Smooth muscle cell (in vitro differentiated cells): ENCODE measurements at regions not wholly inside any gene's neighbourhood (a gene's known extent, or its start where the extent isn't known, plus 50 kb on each side); places are given as distances from the start of the nearest gene placed in this dataset.

ENCODE experiments used
- DNase-seq: peaks from one replicate; lab custom pipeline; 2025; ENCODE audit not compliant: unreplicated experiment; lab: John Stamatoyannopoulos, UW
- H2AFZ ChIP-seq: fragments of 200-600 bp; sonication (generic); 2 replicates; pipeline ENCODE4 v1.6.0; 2016; ENCODE audit warnings: antibody characterized with exemption, low read depth, mild to moderate bottlenecking
- H3F3A ChIP-seq: fragments of 200-600 bp; sonication (generic); 2 replicates; pipeline ENCODE4 v1.6.0; 2017; ENCODE audit warnings: antibody characterized with exemption, low read depth
- H3K27ac ChIP-seq: fragments of 200-600 bp; sonication (generic); 2 replicates; pipeline ENCODE4 v1.5.1; 2016; ENCODE audit warnings: low read depth, mild to moderate bottlenecking
- H3K27me3 ChIP-seq: fragments of 200-600 bp; sonication (generic); 2 replicates; pipeline ENCODE4 v1.6.1; 2016; ENCODE audit warnings: low read depth, mild to moderate bottlenecking
- H3K36me3 ChIP-seq: fragments of 200-600 bp; sonication (generic); 2 replicates; pipeline ENCODE4 v1.5.1; 2016; ENCODE audit warnings: low read depth
- H3K4me1 ChIP-seq: fragments of 200-600 bp; sonication (generic); 2 replicates; pipeline ENCODE4 v1.5.1; 2016; ENCODE audit warnings: low read depth
- H3K4me2 ChIP-seq: fragments of 200-600 bp; sonication (generic); 2 replicates; pipeline ENCODE4 v1.6.0; 2016; ENCODE audit warnings: mild to moderate bottlenecking
- H3K4me3 ChIP-seq: fragments of 200-600 bp; sonication (generic); 2 replicates; pipeline ENCODE4 v1.5.1; 2016; ENCODE audit warnings: mild to moderate bottlenecking
- H3K79me2 ChIP-seq: fragments of 200-600 bp; sonication (generic); 2 replicates; pipeline ENCODE4 v1.6.0; 2016; ENCODE audit warnings: low read depth, mild to moderate bottlenecking
- H3K9ac ChIP-seq: fragments of 200-600 bp; sonication (generic); 2 replicates; pipeline ENCODE4 v1.6.0; 2016; ENCODE audit warnings: low read depth
- H3K9me3 ChIP-seq: fragments of 200-600 bp; sonication (generic); replicated peaks from 2 replicates; pipeline ENCODE4 v1.5.1; 2016; ENCODE audit warnings: low read depth
- H4K20me1 ChIP-seq: fragments of 200-600 bp; sonication (generic); 2 replicates; pipeline ENCODE4 v1.6.0; 2016; ENCODE audit warnings: low read depth
- CTCF ChIP-seq: fragments of 200-600 bp; sonication (generic); IDR thresholded peaks from 2 replicates; pipeline ENCODE4 v1.5.1; 2017; ENCODE audit warnings: borderline replicate concordance, mild to moderate bottlenecking, antibody characterized with exemption; ENCODE audit not compliant: insufficient read depth, poor library complexity, severe bottlenecking
- WGBS: methylation state at CpG from one replicate; pipeline ENCODE4 v1.1.7; 2016; ENCODE audit warnings: low lambda C conversion rate; 5-methylcytosine and 5-hydroxymethylcytosine counted together

- H3K27ac ChIP-seq = no peak overlapping the region
- H3F3A ChIP-seq = no peaks in the 10 kb centered on the region
- no peak overlapping the region for H3K9ac ChIP-seq
- H3K9me3 ChIP-seq = peaks cover 2% of the 10 kb centered on the region
- no peaks in the 10 kb centered on the region for H3K4me1 ChIP-seq
- H3K4me3 ChIP-seq = no peak overlapping the region
- no peak for DNase-seq
- H3K27me3 ChIP-seq = no peaks in the 10 kb centered on the region
- WGBS = 92% methylated on average over 5 of the region's 5 CpGs
- no peak for TF ChIP-seq CTCF
- H4K20me1 ChIP-seq = no peaks in the 10 kb centered on the region
- H2AFZ ChIP-seq = no peak overlapping the region
- H3K79me2 ChIP-seq = no peaks in the 10 kb centered on the region
- H3K4me2 ChIP-seq = no peak overlapping the region
- H3K36me3 ChIP-seq = no peaks in the 10 kb centered on the region
These were observed 257.4 kb upstream of the NOCT start for GRCh38 chr4:138758196-138758595.

- Histone ChIP-seq H3K4me3 (no peak overlapping the region), H3K79me2 (no peaks in the 10 kb centered on the region), H3K4me1 (no peaks in the 10 kb centered on the region), H3K27me3 (no peaks in the 10 kb centered on the region), H3K36me3 (no peaks in the 10 kb centered on the region), H3F3A (no peaks in the 10 kb centered on the region), H3K4me2 (no peak overlapping the region), H2AFZ (no peak overlapping the region), H3K9ac (no peak overlapping the region), H3K27ac (no peak overlapping the region), H3K9me3 (peaks cover 8% of the 10 kb centered on the region), H4K20me1 (no peaks in the 10 kb centered on the region)
- WGBS = 90% methylated on average over 4 of the region's 4 CpGs
- no peak for TF ChIP-seq CTCF
- DNase-seq = no peak
These were observed 258.1 kb upstream of the NOCT start for GRCh38 chr4:138757432-138757831.

- TF ChIP-seq CTCF = no peak
- Histone ChIP-seq H3K4me1 (no peaks in the 10 kb centered on the region), H4K20me1 (no peaks in the 10 kb centered on the region), H3F3A (no peaks in the 10 kb centered on the region), H3K4me2 (no peak overlapping the region), H3K27me3 (no peaks in the 10 kb centered on the region), H3K9ac (no peak overlapping the region), H3K36me3 (no peaks in the 10 kb centered on the region), H3K4me3 (no peak overlapping the region), H3K9me3 (peaks cover 8% of the 10 kb centered on the region), H2AFZ (no peak overlapping the region), H3K27ac (no peak overlapping the region), H3K79me2 (no peaks in the 10 kb centered on the region)
- no peak for DNase-seq
These were observed 259.1 kb upstream of the NOCT start for GRCh38 chr4:138756519-138756918.

GRCh38 chr4:138751309-138751708 lies 264.3 kb upstream of the NOCT start:
- no peaks in the 10 kb centered on the region for H3K36me3 ChIP-seq
- H3K9me3 ChIP-seq = peaks cover 8% of the 10 kb centered on the region
- no peaks in the 10 kb centered on the region for H3F3A ChIP-seq
- H3K4me2 ChIP-seq = no peak overlapping the region
- H3K4me1 ChIP-seq = no peaks in the 10 kb centered on the region
- no peak for TF ChIP-seq CTCF
- no peaks in the 10 kb centered on the region for H3K27me3 ChIP-seq
- H3K4me3 ChIP-seq = no peak overlapping the region
- H3K79me2 ChIP-seq = no peaks in the 10 kb centered on the region
- no peak overlapping the region for H3K9ac ChIP-seq
- no peak overlapping the region for H2AFZ ChIP-seq
- H3K27ac ChIP-seq = no peak overlapping the region
- H4K20me1 ChIP-seq = no peaks in the 10 kb centered on the region
- DNase-seq = no peak
- WGBS = 96% methylated on average over 3 of the region's 3 CpGs
